Calu3 (cell line): ENCODE measurements at regions not wholly inside any gene's neighbourhood (a gene's known extent, or its start where the extent isn't known, plus 50 kb on each side); places are given as distances from the start of the nearest gene placed in this dataset.

Experiments used
- BruUV-seq: library from RNA; stranded (reverse); fragments of 400-500 nt; replicated peaks from 2 replicates; lab custom pipeline; 2021; lab: Mats Ljungman, UMichigan
- CTCF ChIA-PET: fragments of 300-600 bp; sonication (Branson Sonifier 250); formaldehyde crosslinking; loops from one replicate; lab custom pipeline; 2022; ENCODE audit warnings: antibody characterized with exemption; lab: Charles Lee
- DNase-seq: peaks from one replicate; pipeline ENCODE4 v3.0.0; 2022
- H3K27ac Mint-ChIP-seq: one replicate; pipeline ENCODE4 v1.8.0; 2022; ENCODE audit warnings: mixed read lengths; ENCODE audit not compliant: unreplicated experiment
- H3K27me3 Mint-ChIP-seq: one replicate; pipeline ENCODE4 v1.8.0; 2022; ENCODE audit warnings: mixed read lengths; ENCODE audit not compliant: unreplicated experiment
- H3K36me3 Mint-ChIP-seq: one replicate; pipeline ENCODE4 v1.8.0; 2022; ENCODE audit warnings: mild to moderate bottlenecking, moderate library complexity, mixed read lengths; ENCODE audit not compliant: insufficient read depth, unreplicated experiment
- H3K4me1 Mint-ChIP-seq: one replicate; pipeline ENCODE4 v1.8.0; 2022; ENCODE audit warnings: mild to moderate bottlenecking, low read depth, mixed read lengths; ENCODE audit not compliant: unreplicated experiment
- H3K4me3 Mint-ChIP-seq: one replicate; pipeline ENCODE4 v1.8.0; 2022; ENCODE audit warnings: mild to moderate bottlenecking, low read depth, moderate library complexity, mixed read lengths; ENCODE audit not compliant: unreplicated experiment
- H3K9me3 Mint-ChIP-seq: one replicate; pipeline ENCODE4 v1.8.0; 2022; ENCODE audit warnings: low read depth, mixed read lengths; ENCODE audit not compliant: unreplicated experiment
- CTCF ChIP-seq: fragments of 200-600 bp; IDR thresholded peaks from one replicate; pipeline ENCODE4 v1.8.0; 2022; ENCODE audit warnings: antibody characterized with exemption; ENCODE audit not compliant: unreplicated experiment
- intact Hi-C: fragments of 100-400 bp; cut with micrococcal nuclease; formaldehyde crosslinking; loops from one replicate; pipeline ENCODE4 v1.10.0; 2022; ENCODE audit not compliant: unreplicated experiment

GRCh38 chr20:55678126-55678525 lies 327.2 kb downstream of the CBLN4 start:
- CTCF ChIA-PET: no interaction called here
- no peak for TF ChIP-seq CTCF
- DNase-seq: no peak
- intact Hi-C loops: no loop called here
- Mint-ChIP-seq H3K27me3 (no peaks in the 10 kb centered on the region), H3K36me3 (no peaks in the 10 kb centered on the region), H3K4me1 (no peaks in the 10 kb centered on the region), H3K9me3 (peaks cover 12% of the 10 kb centered on the region), H3K27ac (no peak overlapping the region), H3K4me3 (no peak overlapping the region)
- no TSS peak for BruUV-seq

- no peak for DNase-seq
- Mint-ChIP-seq H3K27me3 (no peaks in the 10 kb centered on the region), H3K27ac (no peak overlapping the region), H3K36me3 (no peaks in the 10 kb centered on the region), H3K4me3 (no peak overlapping the region), H3K4me1 (no peaks in the 10 kb centered on the region), H3K9me3 (peaks cover 11% of the 10 kb centered on the region)
- BruUV-seq: no TSS peak
- CTCF ChIA-PET: no interaction called here
- no peak for TF ChIP-seq CTCF
- intact Hi-C loops: no loop called here
These were observed 328.3 kb downstream of the CBLN4 start for GRCh38 chr20:55677011-55677410.

- no peak overlapping the region for H3K4me3 Mint-ChIP-seq
- no TSS peak for BruUV-seq
- intact Hi-C loops: no loop called here
- CTCF ChIA-PET: no interaction called here
- no peaks in the 10 kb centered on the region for H3K27me3 Mint-ChIP-seq
- peaks cover 9% of the 10 kb centered on the region for H3K9me3 Mint-ChIP-seq
- no peak overlapping the region for H3K27ac Mint-ChIP-seq
- no peak for TF ChIP-seq CTCF
- DNase-seq: no peak
- H3K4me1 Mint-ChIP-seq: no peaks in the 10 kb centered on the region
- H3K36me3 Mint-ChIP-seq: no peaks in the 10 kb centered on the region
These were observed 329.2 kb downstream of the CBLN4 start for GRCh38 chr20:55676097-55676496.

GRCh38 chr20:55668631-55669030 lies 336.7 kb downstream of the CBLN4 start:
- Mint-ChIP-seq H3K9me3 (peaks cover 15% of the 10 kb centered on the region), H3K27ac (no peak overlapping the region), H3K4me3 (no peak overlapping the region), H3K36me3 (no peaks in the 10 kb centered on the region), H3K27me3 (no peaks in the 10 kb centered on the region), H3K4me1 (no peaks in the 10 kb centered on the region)
- DNase-seq: no peak
- intact Hi-C loops: no loop called here
- no peak for TF ChIP-seq CTCF
- CTCF ChIA-PET: no interaction called here
- no TSS peak for BruUV-seq

GRCh38 chr20:55667955-55668354 lies 337.4 kb downstream of the CBLN4 start:
- peaks cover 15% of the 10 kb centered on the region for H3K9me3 Mint-ChIP-seq
- CTCF ChIA-PET: no interaction called here
- no peaks in the 10 kb centered on the region for H3K4me1 Mint-ChIP-seq
- H3K36me3 Mint-ChIP-seq: no peaks in the 10 kb centered on the region
- no peak overlapping the region for H3K27ac Mint-ChIP-seq
- intact Hi-C loops: no loop called here
- no peak overlapping the region for H3K4me3 Mint-ChIP-seq
- no peaks in the 10 kb centered on the region for H3K27me3 Mint-ChIP-seq
- DNase-seq: no peak
- BruUV-seq: no TSS peak
- no peak for TF ChIP-seq CTCF
